SK-N-SH (cell line): ENCODE measurements at regions not wholly inside any gene's neighbourhood (a gene's known extent, or its start where the extent isn't known, plus 50 kb on each side); places are given as distances from the start of the nearest gene placed in this dataset.
"Not testable (repeated sequence)": the region's sequence is repeated elsewhere in the genome, so short reads cannot be mapped to it uniquely, and the experiment has no call there.

Experiments
- CTCF ChIA-PET: fragments of 300-600, 350-600 bp; formaldehyde crosslinking; extraction: SDS; loops from one replicate; lab custom pipeline; 2021; lab: Yijun Ruan, JAX
- POLR2A ChIA-PET: fragments of 350-600 bp; sonication (Branson Sonifier 250); formaldehyde crosslinking; extraction: SDS; loops from one replicate; lab custom pipeline; 2020; ENCODE audit warnings: antibody characterized with exemption, inconsistent platforms; lab: Yijun Ruan, JAX
- DNase-seq: peaks from one replicate; pipeline ENCODE4 v3.0.0; 2012
- H2AFZ ChIP-seq: fragments of 200-600 bp; sonication (generic); 2 replicates; pipeline ENCODE4 v1.8.1; 2016; ENCODE audit warnings: antibody characterized with exemption, mild to moderate bottlenecking, low read depth
- H3F3A ChIP-seq: fragments of 200-600 bp; sonication (generic); replicated peaks from 2 replicates; pipeline ENCODE3; 2016; ENCODE audit warnings: antibody characterized with exemption, mild to moderate bottlenecking; ENCODE audit not compliant: insufficient read depth
- H3K27ac ChIP-seq, 2 experiments: fragments of 200-500 bp in 1 of 2; fragments of 200-600 bp in 1 of 2; sonication (Bioruptor generic) in 1 of 2; sonication (generic), shearing (Covaris generic) in 1 of 2; 2 replicates each; pipeline versions ENCODE4 v1.5.1 to v1.6.1; 2014 to 2016; ENCODE audit warnings: low read depth in 2 of 2, inconsistent platforms in 1 of 2, low read length in 1 of 2, mild to moderate bottlenecking in 1 of 2, mixed read lengths in 1 of 2
- H3K27me3 ChIP-seq: fragments of 200-600 bp; sonication (generic), shearing (Covaris generic); 2 replicates; pipeline ENCODE4 v1.6.1; 2016; ENCODE audit warnings: mixed run types; ENCODE audit not compliant: insufficient read depth
- H3K36me3 ChIP-seq, 2 experiments: fragments of 200-500 bp in 1 of 2; fragments of 200-600 bp in 1 of 2; sonication (Bioruptor generic) in 1 of 2; sonication (generic) in 1 of 2; replicated peaks in 1 of 2; 2 replicates each; pipeline versions ENCODE3 to v1.5.1; 2014 to 2016; ENCODE audit warnings: low read length in 1 of 2, mild to moderate bottlenecking in 1 of 2; ENCODE audit not compliant: insufficient read depth in 2 of 2, control insufficient read depth in 1 of 2
- H3K4me1 ChIP-seq, 2 experiments: fragments of 200-500 bp in 1 of 2; fragments of 200-600 bp in 1 of 2; sonication (Bioruptor generic) in 1 of 2; sonication (generic), shearing (Covaris generic) in 1 of 2; 2 replicates each; pipeline versions ENCODE4 v1.5.1 to v1.6.1; 2014 to 2016; ENCODE audit warnings: low read depth in 1 of 2, low read length in 1 of 2, mixed run types in 1 of 2; ENCODE audit not compliant: insufficient read depth in 2 of 2, control insufficient read depth in 1 of 2
- H3K4me2 ChIP-seq: fragments of 200-600 bp; sonication (generic), shearing (Covaris generic); 2 replicates; pipeline ENCODE4 v1.6.1; 2017; ENCODE audit warnings: mixed run types
- H3K4me3 ChIP-seq, 2 experiments: fragments of 200-500 bp in 1 of 2; fragments of 200-600 bp in 1 of 2; sonication (Bioruptor generic) in 1 of 2; sonication (generic), shearing (Covaris generic) in 1 of 2; 2 replicates each; pipeline versions ENCODE4 v1.5.1 to v1.8.1; 2014 to 2016; ENCODE audit warnings: low read depth in 2 of 2, inconsistent platforms in 1 of 2, low read length in 1 of 2, mild to moderate bottlenecking in 1 of 2, mixed read lengths in 1 of 2, moderate library complexity in 1 of 2
- H3K79me2 ChIP-seq: fragments of 200-600 bp; sonication (generic); 2 replicates; pipeline ENCODE4 v1.8.1; 2017; ENCODE audit warnings: mild to moderate bottlenecking; ENCODE audit not compliant: insufficient read depth
- H3K9ac ChIP-seq: fragments of 200-600 bp; sonication (generic); 2 replicates; pipeline ENCODE4 v1.6.1; 2017; ENCODE audit warnings: mixed run types
- H3K9me2 ChIP-seq: fragments of 200-600 bp; sonication (generic); 2 replicates; pipeline ENCODE4 v1.6.1; 2017; ENCODE audit warnings: mixed run types
- H3K9me3 ChIP-seq: fragments of 200-600 bp; sonication (generic); 2 replicates; pipeline ENCODE4 v1.6.1; 2017; ENCODE audit warnings: mixed run types, mild to moderate bottlenecking, moderate library complexity
- H4K20me1 ChIP-seq: fragments of 200-600 bp; sonication (generic); 2 replicates; pipeline ENCODE4 v1.6.1; 2017; ENCODE audit warnings: mild to moderate bottlenecking, mixed run types; ENCODE audit not compliant: insufficient read depth
- CHD2 ChIP-seq: fragments of 150-350 bp; IDR thresholded peaks from 2 replicates; pipeline ENCODE4 v1.6.1; 2018; ENCODE audit warnings: low read length; ENCODE audit not compliant: partially characterized antibody
- CTCF ChIP-seq: fragments of 200-600 bp; sonication (generic); IDR thresholded peaks from 2 replicates; pipeline ENCODE4 v1.6.1; 2017; ENCODE audit warnings: antibody characterized with exemption, mild to moderate bottlenecking, moderate library complexity
- ELF1 ChIP-seq: IDR thresholded peaks from 2 replicates; pipeline ENCODE4 v1.4.0; 2012
- FOXJ3 ChIP-seq: sonication (generic); formaldehyde crosslinking; IDR thresholded peaks from 2 replicates; pipeline ENCODE4 v1.5.1; 2020; ENCODE audit warnings: mild to moderate bottlenecking, missing genetic modification reagents
- GATA2 ChIP-seq: sonication (generic); formaldehyde crosslinking; IDR thresholded peaks from 2 replicates; pipeline ENCODE4 v1.5.0; 2020; ENCODE audit warnings: mild to moderate bottlenecking, missing genetic modification reagents
- IRF3 ChIP-seq: fragments of 150-350 bp; IDR thresholded peaks from 2 replicates; pipeline ENCODE4 v1.6.1; 2016; ENCODE audit warnings: mild to moderate bottlenecking, low read depth, low read length
- JUND ChIP-seq: IDR thresholded peaks from 2 replicates; pipeline ENCODE4 v1.4.0; 2012
- MAX ChIP-seq: IDR thresholded peaks from 2 replicates; pipeline ENCODE4 v1.4.0; 2012; ENCODE audit warnings: low read depth
- MXI1 ChIP-seq: IDR thresholded peaks from 2 replicates; pipeline ENCODE4 v1.6.1; 2012; ENCODE audit warnings: mild to moderate bottlenecking, low read depth, low read length, improper control_type of control experiment
- NFIC ChIP-seq: IDR thresholded peaks from 2 replicates; pipeline ENCODE4 v1.4.0; 2012; ENCODE audit warnings: borderline replicate concordance
- SMC3 ChIP-seq: IDR thresholded peaks from 2 replicates; pipeline ENCODE4 v1.6.1; 2012; ENCODE audit warnings: low read depth, low read length, improper control_type of control experiment
- TAF1 ChIP-seq: IDR thresholded peaks from 2 replicates; pipeline ENCODE4 v1.6.1; 2012; ENCODE audit warnings: low read depth, mild to moderate bottlenecking, low read length, moderate library complexity, borderline replicate concordance
- TCF12 ChIP-seq: IDR thresholded peaks from 2 replicates; pipeline ENCODE4 v1.4.0; 2012
- USF1 ChIP-seq: IDR thresholded peaks from 2 replicates; pipeline ENCODE4 v1.4.0; 2012; ENCODE audit warnings: low read depth, borderline replicate concordance
- USF2 ChIP-seq: fragments of 150-350 bp; IDR thresholded peaks from 2 replicates; pipeline ENCODE4 v1.6.1; 2017; ENCODE audit warnings: antibody characterized with exemption, low read length, low read depth, borderline replicate concordance
- WGBS: methylation state at CpG from one replicate; pipeline ENCODE4 v1.1.6; 2017; ENCODE audit warnings: low lambda C conversion rate; 5-methylcytosine and 5-hydroxymethylcytosine counted together

- CTCF ChIA-PET, result interaction anchor here (1.6 to 1.8 kb wide), 2 partner anchors 51 to 192 kb away, joined by 4 to 6 read pairs; no protein-coding TSS in a partner anchor
- H3K79me2 ChIP-seq, result no peaks in the 10 kb centered on the region
- DNase-seq, result no peak
- no peak overlapping the region for H3K4me2 ChIP-seq
- H3K36me3 ChIP-seq, result no peaks in the 10 kb centered on the region
- H3K9me3 ChIP-seq, result no peaks in the 10 kb centered on the region
- H3K27ac ChIP-seq, result no peak overlapping the region
- H3F3A ChIP-seq, result no peaks in the 10 kb centered on the region
- H3K4me3 ChIP-seq, result no peak overlapping the region
- no peaks in the 10 kb centered on the region for H3K9me2 ChIP-seq
- H3K4me1 ChIP-seq, result no peaks in the 10 kb centered on the region; a peak in 1 of 4 replicates
- POLR2A ChIA-PET, result no interaction called here
- H3K27me3 ChIP-seq, result no peaks in the 10 kb centered on the region
- H4K20me1 ChIP-seq, result no peaks in the 10 kb centered on the region
- WGBS, result 38% methylated on average over 2 of the region's 2 CpGs
- no peak overlapping the region for H3K9ac ChIP-seq
- H2AFZ ChIP-seq, result no peak overlapping the region
- TF ChIP-seq FOXJ3, result no peak
- no peak for TF ChIP-seq GATA2
- TF ChIP-seq JUND, result no peak
- TF ChIP-seq USF2, result no peak
- TF ChIP-seq TCF12, result no peak
- TF ChIP-seq TAF1, result no peak
- TF ChIP-seq IRF3, result no peak
- no peak for TF ChIP-seq NFIC
- TF ChIP-seq CHD2, result no peak
- TF ChIP-seq ELF1, result no peak
Measured at GRCh38 chr2:55768991-55769390, 75.3 kb upstream of the PNPT1 start.

GRCh38 chr2:55766947-55767346, 73.3 kb upstream of the PNPT1 start:
- ChIA-PET POLR2A (no interaction called here), CTCF (interaction anchor here (0.7 to 0.8 kb wide), 2 partner anchors 48 to 862 kb away, joined by 3 to 4 read pairs; no protein-coding TSS in a partner anchor)
- H3K4me2 ChIP-seq, result no peak overlapping the region
- no peaks in the 10 kb centered on the region for H3F3A ChIP-seq
- no peaks in the 10 kb centered on the region for H3K9me2 ChIP-seq
- H3K4me3 ChIP-seq, result no peak overlapping the region
- H4K20me1 ChIP-seq, result no peaks in the 10 kb centered on the region
- no peaks in the 10 kb centered on the region for H3K79me2 ChIP-seq
- no peaks in the 10 kb centered on the region for H3K36me3 ChIP-seq
- H2AFZ ChIP-seq, result no peak overlapping the region
- no peak for DNase-seq
- H3K9ac ChIP-seq, result no peak overlapping the region
- H3K9me3 ChIP-seq, result no peaks in the 10 kb centered on the region
- no peaks in the 10 kb centered on the region; a peak in 1 of 4 replicates for H3K4me1 ChIP-seq
- no peak for TF ChIP-seq MXI1
- no peak for TF ChIP-seq IRF3
- TF ChIP-seq MAX, result no peak
- no peak for TF ChIP-seq CHD2
- TF ChIP-seq CTCF, result no peak
- no peak for TF ChIP-seq USF1
- no peak for TF ChIP-seq SMC3
- H3K27ac ChIP-seq, result no peak overlapping the region
- no peaks in the 10 kb centered on the region for H3K27me3 ChIP-seq

- H3K9me3 ChIP-seq, H3K27me3 ChIP-seq, H3F3A ChIP-seq, H3K4me3 ChIP-seq, H3K4me1 ChIP-seq, H2AFZ ChIP-seq, H3K9ac ChIP-seq, H3K9me2 ChIP-seq, H3K36me3 ChIP-seq, CTCF ChIA-PET, H3K27ac ChIP-seq, POLR2A ChIA-PET, H3K79me2 ChIP-seq, DNase-seq, H4K20me1 ChIP-seq, H3K4me2 ChIP-seq: not testable (repeated sequence)
- 54% methylated on average over 2 of the region's 2 CpGs for WGBS
Measured at GRCh38 chr2:55765708-55766107, 72.1 kb upstream of the PNPT1 start.
